NCI-H2107 treated with DMSO at 0.1 percent for 48 hours (cell line): ENCODE measurements at regions not wholly inside any gene's neighbourhood (a gene's known extent, or its start where the extent isn't known, plus 50 kb on each side); places are given as distances from the start of the nearest gene placed in this dataset.

Source experiments
- DNase-seq: peaks from one replicate; lab custom pipeline; 2025; ENCODE audit not compliant: unreplicated experiment; lab: John Stamatoyannopoulos, UW

GRCh38 chr6:170483413-170483812 lies 69.7 kb downstream of the PSMB1 start:
- no peak for DNase-seq

GRCh38 chr6:170480050-170480692 lies 72.9 kb downstream of the PSMB1 start:
- no peak for DNase-seq

GRCh38 chr6:170476360-170476759 lies 76.7 kb downstream of the PSMB1 start:
- DNase-seq, result no peak

- no peak for DNase-seq
Measured at GRCh38 chr6:170475118-170475517, 78.0 kb downstream of the PSMB1 start.

GRCh38 chr6:170473801-170474200 lies 79.3 kb downstream of the PSMB1 start:
- DNase-seq, result no peak

GRCh38 chr6:170473301-170473717 lies 79.8 kb downstream of the PSMB1 start:
- DNase-seq, result no peak

- DNase-seq, result no peak
Measured at GRCh38 chr6:170471491-170471890, 81.6 kb downstream of the PSMB1 start.

- DNase-seq, result no peak
Measured at GRCh38 chr6:170470734-170471133, 82.4 kb downstream of the PSMB1 start.

- DNase-seq, result no peak
Measured at GRCh38 chr6:170464524-170464979, 88.6 kb downstream of the PSMB1 start.

- no peak for DNase-seq
Measured at GRCh38 chr6:170464080-170464479, 89.0 kb downstream of the PSMB1 start.

GRCh38 chr6:170463101-170463721 lies 89.9 kb downstream of the PSMB1 start:
- DNase-seq, result no peak

- peak; percentile 60 for DNase-seq
Measured at GRCh38 chr6:170462366-170463020, 90.6 kb downstream of the PSMB1 start.

- DNase-seq, result no peak
Measured at GRCh38 chr6:170461556-170462365, 91.3 kb downstream of the PSMB1 start.

- DNase-seq, result no peak
Measured at GRCh38 chr6:170461111-170461510, 92.0 kb downstream of the PSMB1 start.

GRCh38 chr6:170460641-170461040 lies 92.5 kb downstream of the PSMB1 start:
- DNase-seq, result no peak

GRCh38 chr6:170459451-170459850 lies 93.7 kb downstream of the PSMB1 start:
- no peak for DNase-seq

- no peak for DNase-seq
Measured at GRCh38 chr6:170456886-170457698, 96.0 kb downstream of the PSMB1 start.
